Heart right ventricle (tissue), 16 donors: ENCODE measurements at regions not wholly inside any gene's neighbourhood (a gene's known extent, or its start where the extent isn't known, plus 50 kb on each side); places are given as distances from the start of the nearest gene placed in this dataset.
"Not testable (repeated sequence)": the region's sequence is repeated elsewhere in the genome, so short reads cannot be mapped to it uniquely, and the experiment has no call there.

Source experiments
- ATAC-seq, 8 donors: fragments of 200-7000 bp; cut with Tn5 transposase; one replicate each; pipeline ENCODE4 v1.9.1; 2020; ENCODE audit warnings: mild to moderate bottlenecking in 8 of 8, moderate library complexity in 8 of 8, moderate number of reproducible peaks in 1 of 8
- DNase-seq, 2 donors: peaks; one replicate each; pipeline ENCODE4 v3.0.0-alpha.2; 2020
- H3K27ac ChIP-seq, 10 donors: fragments of 200-600 bp; sonication (generic) in 2 of 10; one replicate each; pipeline versions ENCODE4 v1.5.0 to v1.8.0; 2020 to 2022; ENCODE audit warnings: mild to moderate bottlenecking in 3 of 10
- H3K27me3 ChIP-seq, 7 donors: fragments of 200-600 bp; one replicate each; pipeline ENCODE4 v1.8.0; 2021 to 2022; ENCODE audit warnings: mild to moderate bottlenecking in 2 of 7
- H3K36me3 ChIP-seq, 9 donors: fragments of 200-600 bp; sonication (generic) in 1 of 9; one replicate each; pipeline versions ENCODE4 v1.5.0 to v1.8.0; 2020 to 2022; ENCODE audit warnings: mild to moderate bottlenecking in 2 of 9
- H3K4me1 ChIP-seq, 9 donors: fragments of 200-600 bp; sonication (generic) in 1 of 9; one replicate each; pipeline versions ENCODE4 v1.5.0 to v1.8.0; 2020 to 2022; ENCODE audit warnings: mild to moderate bottlenecking in 4 of 9
- H3K4me3 ChIP-seq, 10 donors: fragments of 200-600 bp; sonication (generic) in 2 of 10; one replicate each; pipeline versions ENCODE4 v1.5.0 to v1.8.0; 2020 to 2022; ENCODE audit warnings: mild to moderate bottlenecking in 7 of 10, moderate library complexity in 2 of 10
- H3K9me3 ChIP-seq, 11 donors: fragments of 200-600 bp in 10 of 11; sonication (generic) in 2 of 11; one replicate each; pipeline versions ENCODE4 v1.5.0 to v1.8.0; 2013 to 2022; ENCODE audit warnings: mild to moderate bottlenecking in 2 of 11, control low read depth in 1 of 11, moderate library complexity in 1 of 11
- WGBS, 2 donors: extraction: QIAGEN DNeasy Blood & Tissue Kit; methylation state at CpG; one replicate each; pipeline ENCODE4 v1.1.7; 2013; ENCODE audit warnings: inconsistent platforms in 1 of 2; 5-methylcytosine and 5-hydroxymethylcytosine counted together
- intact Hi-C, 10 donors: fragments of 100-400 bp; cut with DNase I; formaldehyde crosslinking; loops; one replicate each; pipeline versions ENCODE4 v1.11.1 to v1.14.2; 2022
- donor health status: Arrhythmogenic right ventricular cardiomyopathy.
- donor health status: ischemic (EF 13 %, LVEDD 7.1; RV severe dilation, severe dysfunction).
- donor health status: healthy with polysubstance abuse.
- donor health status: DM: no; HTN: yes; CAD: no.
- donor health status: DM: no; HTN: no; CAD: no.
- donor health status: ischemic (EF 25% LVEDD 6.9; RV normal size, moderate dysfunction).
- donor health status: ischemic (EF 25% LVEDD 5.7; RV mildly dilated, moderate dysfunction).
- donor health status: healthy.
- donor health status: DM: yes; HTN: yes; CAD: no.
- donor health status: Ischemic cardiomyopathy.
- donor health status: ischemic (EF 35%, LVEDD 5.7; RV mildly dilated, moderate dysfunction).
- donor health status: nonischemic (EF 11% LVEDD 7.7; RV severe dilation, severe dysfunction).
- donor health status: DM: yes; HTN: yes; CAD: no.
- donor health status: PGD.
- donor health status: ischemic (EF 29% LVEDD 5.4; RV normal size, mild dysfunction).
- donor health status: nonischemic (EF 23%, LVEDD 6.1; RV moderate dilation, normal function).

- H3K9me3 ChIP-seq, H3K36me3 ChIP-seq, intact Hi-C loops, H3K4me3 ChIP-seq, ATAC-seq, H3K27me3 ChIP-seq, DNase-seq, H3K27ac ChIP-seq, H3K4me1 ChIP-seq: not testable (repeated sequence)
- 99% methylated on average over 8 to 9 of the region's 14 CpGs for WGBS, 2 donors
Observed at GRCh38 chr2:87255410-87255809, 233.8 kb upstream of the PLGLB1 start.

- H3K27ac ChIP-seq, H3K4me3 ChIP-seq, H3K36me3 ChIP-seq, H3K4me1 ChIP-seq, ATAC-seq, intact Hi-C loops, DNase-seq, H3K27me3 ChIP-seq, H3K9me3 ChIP-seq: not testable (repeated sequence)
- 94 to 97% methylated on average over 7 of the region's 7 CpGs for WGBS, 2 donors
Observed at GRCh38 chr2:87258887-87259286, 237.2 kb upstream of the PLGLB1 start.

DNA sequence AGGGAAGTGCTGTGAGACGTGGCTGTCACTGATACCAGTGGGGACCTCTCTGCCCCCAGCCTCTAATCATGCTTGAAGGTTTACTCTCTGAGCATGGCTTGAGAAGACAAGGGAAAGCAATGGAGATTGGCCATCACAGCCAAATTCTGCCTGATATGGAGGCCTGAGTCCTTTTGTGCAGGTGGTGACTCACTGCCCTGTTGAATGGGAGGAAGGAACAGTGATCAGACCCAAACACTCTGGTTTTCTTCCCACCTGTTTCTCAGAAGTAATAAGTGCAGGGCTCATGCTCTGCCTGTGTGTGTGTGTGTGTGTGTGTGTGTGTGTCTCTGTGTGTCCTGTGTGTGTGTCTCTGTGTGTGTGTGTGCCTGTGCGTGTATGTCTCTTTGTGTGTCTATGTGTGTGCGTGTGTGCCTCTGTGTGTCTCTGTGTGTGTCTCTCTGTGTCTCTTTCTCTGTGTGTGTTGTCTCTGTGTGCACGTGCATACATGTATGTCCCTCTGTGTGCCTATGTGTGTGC is 240.6 kb upstream of the PLGLB1 start:
- H3K27ac ChIP-seq, H3K36me3 ChIP-seq, H3K27me3 ChIP-seq, DNase-seq, H3K9me3 ChIP-seq, H3K4me1 ChIP-seq, intact Hi-C loops, H3K4me3 ChIP-seq: not testable (repeated sequence)
- ATAC-seq: peak in 4 of 8 donors; percentile 45 to 82 (median 58)
- 85 to 92% methylated on average over 3 of the region's 4 CpGs for WGBS, 2 donors

DNA sequence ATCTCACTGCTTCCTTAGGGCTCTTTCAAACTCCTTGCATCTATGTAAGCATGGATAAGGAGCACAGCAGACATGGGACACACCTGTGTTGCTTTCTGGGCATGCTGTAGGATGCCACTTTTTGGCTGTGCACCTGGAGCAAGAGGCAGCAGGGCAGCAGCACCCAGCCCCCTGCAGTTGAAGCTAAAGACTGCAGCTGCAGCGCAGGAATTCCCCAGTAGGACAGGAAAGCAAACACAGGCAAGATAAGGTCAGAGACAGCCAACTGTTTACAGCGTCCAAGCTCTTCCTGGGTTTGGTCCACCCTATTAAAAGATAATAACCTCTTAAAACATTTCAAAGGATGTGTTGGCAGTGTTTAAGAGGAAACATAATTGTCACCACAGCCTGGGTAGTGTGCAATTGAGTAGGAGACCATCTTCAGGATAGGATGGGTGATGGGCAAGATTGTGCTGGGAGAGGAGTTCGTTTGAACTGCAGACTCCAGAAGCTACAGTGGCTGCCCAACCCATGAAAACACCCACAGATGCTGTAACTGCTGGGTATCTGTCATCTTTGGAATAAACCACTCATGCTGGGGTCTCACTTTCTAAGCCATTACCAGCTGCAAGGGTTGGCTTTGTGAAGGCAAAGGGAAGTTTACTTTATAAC is 242.3 kb upstream of the PLGLB1 start:
- H3K9me3 ChIP-seq, H3K27me3 ChIP-seq, H3K4me1 ChIP-seq, H3K4me3 ChIP-seq, DNase-seq, intact Hi-C loops, H3K27ac ChIP-seq, H3K36me3 ChIP-seq: not testable (repeated sequence)
- peak in 1 of 8 donors; percentile 29 for ATAC-seq
- WGBS, 2 donors: 0% methylated on average over 1 of the region's 3 CpGs; no CpG with 5 or more reads in 1 of the 2 donors

DNA sequence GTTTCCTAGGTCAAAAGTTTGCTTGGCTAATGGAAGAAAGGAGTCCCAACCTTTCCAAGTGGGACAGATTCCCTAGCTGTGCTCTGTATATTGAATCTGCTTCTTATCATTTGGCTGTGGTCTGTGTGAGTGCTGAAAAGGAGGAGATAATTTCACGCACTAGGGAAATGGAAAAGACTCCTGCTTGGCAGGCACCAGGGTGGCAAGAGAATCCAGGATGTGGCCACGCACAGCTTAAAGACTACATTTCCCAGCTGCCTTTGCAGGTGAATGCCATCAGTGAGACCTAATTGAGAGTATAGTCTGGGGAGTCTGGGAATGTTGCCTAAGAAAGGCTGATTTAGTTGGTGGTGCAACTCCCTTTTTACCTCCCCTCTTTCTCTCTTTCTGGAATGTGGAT is 253.5 kb upstream of the PLGLB1 start:
- H3K36me3 ChIP-seq, H3K9me3 ChIP-seq, H3K4me1 ChIP-seq, DNase-seq, H3K4me3 ChIP-seq, intact Hi-C loops, H3K27me3 ChIP-seq, H3K27ac ChIP-seq: not testable (repeated sequence)
- ATAC-seq: peak in 7 of 8 donors; percentile 42 to 85 (median 73)
- WGBS, 2 donors: 30 to 32% methylated on average over 2 of the region's 2 CpGs

- H3K4me1 ChIP-seq, H3K27me3 ChIP-seq, H3K4me3 ChIP-seq, H3K27ac ChIP-seq, DNase-seq, H3K36me3 ChIP-seq, intact Hi-C loops, H3K9me3 ChIP-seq: not testable (repeated sequence)
- 60 to 64% methylated on average over 5 of the region's 5 CpGs for WGBS, 2 donors
- ATAC-seq: peak; percentile 68 to 95 (median 86)
Observed at GRCh38 chr2:87275974-87276629, 254.5 kb upstream of the PLGLB1 start.

GRCh38 chr2:87276673-87277072 is 255.0 kb upstream of the PLGLB1 start:
- H3K36me3 ChIP-seq, H3K9me3 ChIP-seq, H3K4me1 ChIP-seq, H3K27me3 ChIP-seq, H3K27ac ChIP-seq, H3K4me3 ChIP-seq, intact Hi-C loops, ATAC-seq, DNase-seq: not testable (repeated sequence)
- 79 to 83% methylated on average over 1 of the region's 2 CpGs for WGBS, 2 donors

- DNase-seq, H3K4me1 ChIP-seq, H3K4me3 ChIP-seq, intact Hi-C loops, H3K27me3 ChIP-seq, H3K27ac ChIP-seq, H3K9me3 ChIP-seq, H3K36me3 ChIP-seq, ATAC-seq: not testable (repeated sequence)
- WGBS, 2 donors: no CpG with 5 or more reads among the region's 3 CpGs
Observed at GRCh38 chr2:87277734-87278133, 256.1 kb upstream of the PLGLB1 start.

DNA sequence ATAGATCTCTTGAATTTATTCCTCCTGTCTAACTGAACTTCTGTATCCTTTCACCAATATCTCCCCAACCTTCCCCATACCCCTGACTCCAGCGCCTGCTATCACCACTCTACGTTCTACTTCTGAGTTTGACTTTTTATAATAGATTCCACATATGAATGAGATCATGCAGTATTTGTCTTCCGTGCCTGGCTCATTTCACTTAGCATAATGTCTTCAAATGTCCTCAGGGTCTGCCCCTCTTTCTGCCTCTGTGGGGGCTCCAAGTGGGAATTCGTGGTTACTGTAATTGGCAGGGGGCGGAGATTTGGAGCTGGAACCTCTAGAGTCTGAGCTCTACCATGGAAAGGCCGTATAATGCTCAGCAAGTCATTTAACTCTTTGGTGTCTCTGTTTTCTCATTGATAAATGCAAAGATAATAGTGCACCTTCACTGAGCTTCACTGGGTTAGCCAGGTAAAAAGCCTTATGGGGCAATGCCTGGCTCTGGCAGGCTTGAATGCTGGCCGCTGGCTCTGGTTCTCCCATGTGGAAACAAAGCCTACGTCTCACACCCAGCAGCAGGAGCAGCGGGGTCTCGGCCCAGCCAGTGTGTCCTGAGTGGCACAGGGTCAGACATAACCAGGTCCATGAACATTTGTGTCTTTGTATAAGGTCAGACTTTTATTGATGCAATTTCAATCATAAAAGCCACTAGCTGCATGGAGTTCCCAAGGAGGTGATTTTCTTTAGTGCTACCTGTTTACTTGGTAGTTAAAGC is 259.1 kb upstream of the PLGLB1 start:
- H3K9me3 ChIP-seq, H3K27ac ChIP-seq, H3K36me3 ChIP-seq, ATAC-seq, DNase-seq, H3K27me3 ChIP-seq, H3K4me1 ChIP-seq, intact Hi-C loops, H3K4me3 ChIP-seq: not testable (repeated sequence)
- 97 to 100% methylated on average over 4 of the region's 10 CpGs for WGBS, 2 donors

DNA sequence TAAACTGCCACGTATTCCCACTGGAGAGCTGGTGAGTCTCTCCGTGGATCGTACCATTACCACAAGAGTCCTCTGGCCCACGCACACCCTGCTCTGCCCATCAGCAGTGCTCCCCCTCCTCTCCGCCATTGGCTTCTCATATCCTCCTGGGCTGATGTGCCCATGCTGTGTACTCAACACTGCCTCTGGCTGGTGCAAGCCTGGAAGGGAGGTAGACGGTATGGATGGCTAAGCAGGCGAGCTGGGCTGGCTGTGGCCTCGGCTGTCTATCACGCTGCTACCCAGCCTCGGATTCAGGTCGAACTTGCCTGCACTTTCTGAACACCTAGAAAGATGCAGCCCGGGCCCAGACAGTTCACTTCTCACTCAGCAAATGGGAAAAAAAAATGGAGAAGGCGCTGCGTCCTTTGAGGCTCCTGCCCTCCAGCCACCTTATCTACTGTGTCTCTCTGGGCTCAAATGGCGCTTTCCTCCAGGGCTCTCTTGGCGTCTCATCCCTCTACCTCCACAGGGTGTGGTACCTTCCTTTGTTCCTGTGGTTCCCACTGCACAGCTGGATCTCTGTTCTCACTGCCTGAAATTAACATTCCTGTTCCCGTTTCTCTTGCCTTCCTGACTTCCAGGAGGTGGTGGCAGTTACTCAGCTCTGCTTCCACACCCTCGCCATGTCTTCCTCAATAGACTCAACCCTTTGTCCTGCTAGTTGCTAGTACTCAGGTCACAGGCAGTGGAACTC is 262.3 kb upstream of the PLGLB1 start:
- DNase-seq, H3K9me3 ChIP-seq, intact Hi-C loops, H3K27me3 ChIP-seq, H3K4me1 ChIP-seq, H3K4me3 ChIP-seq, H3K27ac ChIP-seq, H3K36me3 ChIP-seq: not testable (repeated sequence)
- ATAC-seq: peak in 1 of 8 donors; percentile 8
- WGBS, 2 donors: 92% methylated on average over 17 to 18 of the region's 18 CpGs

DNA sequence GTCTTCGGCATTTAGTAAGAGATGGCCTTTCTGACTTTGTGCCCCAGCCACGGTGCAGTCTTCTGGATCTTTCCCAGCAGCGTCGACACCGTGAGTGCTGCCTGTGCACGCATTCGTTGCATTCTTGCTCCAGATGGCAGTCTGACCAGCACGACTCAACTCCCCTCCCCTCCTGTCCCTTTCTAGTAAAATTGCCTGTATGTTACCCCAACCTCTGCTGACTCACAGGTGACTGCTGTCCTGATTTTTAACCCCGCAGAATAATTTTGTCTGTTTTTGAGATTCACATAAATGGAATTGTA is 262.8 kb upstream of the PLGLB1 start:
- H3K27me3 ChIP-seq, H3K9me3 ChIP-seq, DNase-seq, H3K4me3 ChIP-seq, H3K4me1 ChIP-seq, H3K27ac ChIP-seq, H3K36me3 ChIP-seq, ATAC-seq, intact Hi-C loops: not testable (repeated sequence)
- WGBS, 2 donors: 56 to 72% methylated on average over 2 of the region's 9 CpGs
